AG04450 (cell line): ENCODE measurements at regions not wholly inside any gene's neighbourhood (a gene's known extent, or its start where the extent isn't known, plus 50 kb on each side); places are given as distances from the start of the nearest gene placed in this dataset.
"Not testable (repeated sequence)": the region's sequence is repeated elsewhere in the genome, so short reads cannot be mapped to it uniquely, and the experiment has no call there.

Experiments
- CTCF ChIA-PET: fragments of 300-600, 350-600 bp; formaldehyde crosslinking; extraction: SDS; loops from one replicate; lab custom pipeline; 2022; ENCODE audit warnings: antibody characterized with exemption, inconsistent platforms; lab: Charles Lee
- POLR2A ChIA-PET: fragments of 350-600 bp; formaldehyde crosslinking; extraction: SDS; loops from one replicate; lab custom pipeline; 2021; ENCODE audit warnings: antibody characterized with exemption, inconsistent platforms; lab: Yijun Ruan, JAX
- DNase-seq: peaks from one replicate; pipeline ENCODE4 v3.0.0-alpha.2; 2011; ENCODE audit warnings: low read depth, low spot score
- H3K27ac ChIP-seq: one replicate; pipeline ENCODE4 v1.5.1; 2012; ENCODE audit warnings: low read depth, low read length, control low read depth
- H3K27me3 ChIP-seq: one replicate; pipeline ENCODE4 v1.6.0; 2012; ENCODE audit warnings: low read length; ENCODE audit not compliant: control insufficient read depth, insufficient read depth
- H3K4me3 ChIP-seq: 2 replicates; pipeline ENCODE4 v1.5.1; 2011; ENCODE audit warnings: mild to moderate bottlenecking, low read depth, low read length, control low read depth
- H3K9me3 ChIP-seq: 2 replicates; pipeline ENCODE4 v1.5.1; 2012; ENCODE audit warnings: low read length; ENCODE audit not compliant: control insufficient read depth, insufficient read depth
- TF ChIP-seq, protein P1 (sequence below): IDR thresholded peaks from 2 replicates; pipeline ENCODE4 v1.5.1; 2011; ENCODE audit warnings: low read depth, low read length, control low read depth, inconsistent platforms

GRCh38 chr14:106414464-106414863 lies 888.1 kb downstream of the TMEM121 start:
- H3K27me3 ChIP-seq: no peaks in the 10 kb centered on the region
- POLR2A ChIA-PET: no interaction called here
- CTCF ChIA-PET: no interaction called here
- no peak overlapping the region for H3K4me3 ChIP-seq
- DNase-seq: no peak
- TF ChIP-seq, protein P1, sequence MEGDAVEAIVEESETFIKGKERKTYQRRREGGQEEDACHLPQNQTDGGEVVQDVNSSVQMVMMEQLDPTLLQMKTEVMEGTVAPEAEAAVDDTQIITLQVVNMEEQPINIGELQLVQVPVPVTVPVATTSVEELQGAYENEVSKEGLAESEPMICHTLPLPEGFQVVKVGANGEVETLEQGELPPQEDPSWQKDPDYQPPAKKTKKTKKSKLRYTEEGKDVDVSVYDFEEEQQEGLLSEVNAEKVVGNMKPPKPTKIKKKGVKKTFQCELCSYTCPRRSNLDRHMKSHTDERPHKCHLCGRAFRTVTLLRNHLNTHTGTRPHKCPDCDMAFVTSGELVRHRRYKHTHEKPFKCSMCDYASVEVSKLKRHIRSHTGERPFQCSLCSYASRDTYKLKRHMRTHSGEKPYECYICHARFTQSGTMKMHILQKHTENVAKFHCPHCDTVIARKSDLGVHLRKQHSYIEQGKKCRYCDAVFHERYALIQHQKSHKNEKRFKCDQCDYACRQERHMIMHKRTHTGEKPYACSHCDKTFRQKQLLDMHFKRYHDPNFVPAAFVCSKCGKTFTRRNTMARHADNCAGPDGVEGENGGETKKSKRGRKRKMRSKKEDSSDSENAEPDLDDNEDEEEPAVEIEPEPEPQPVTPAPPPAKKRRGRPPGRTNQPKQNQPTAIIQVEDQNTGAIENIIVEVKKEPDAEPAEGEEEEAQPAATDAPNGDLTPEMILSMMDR: no peak
- no peak overlapping the region for H3K27ac ChIP-seq
- H3K9me3 ChIP-seq: peaks cover 12% of the 10 kb centered on the region

GRCh38 chr14:106417224-106418049 lies 891.1 kb downstream of the TMEM121 start:
- Histone ChIP-seq H3K9me3 (peaks cover 20% of the 10 kb centered on the region), H3K27ac (no peak overlapping the region), H3K4me3 (no peak overlapping the region), H3K27me3 (no peaks in the 10 kb centered on the region)
- POLR2A ChIA-PET: no interaction called here
- TF ChIP-seq, protein P1: peak; percentile 30
- DNase-seq: no peak
- CTCF ChIA-PET: interaction anchor here (0.6 kb wide), 1 partner anchor 84 kb away, joined by 3 read pairs; no protein-coding TSS in a partner anchor

DNA sequence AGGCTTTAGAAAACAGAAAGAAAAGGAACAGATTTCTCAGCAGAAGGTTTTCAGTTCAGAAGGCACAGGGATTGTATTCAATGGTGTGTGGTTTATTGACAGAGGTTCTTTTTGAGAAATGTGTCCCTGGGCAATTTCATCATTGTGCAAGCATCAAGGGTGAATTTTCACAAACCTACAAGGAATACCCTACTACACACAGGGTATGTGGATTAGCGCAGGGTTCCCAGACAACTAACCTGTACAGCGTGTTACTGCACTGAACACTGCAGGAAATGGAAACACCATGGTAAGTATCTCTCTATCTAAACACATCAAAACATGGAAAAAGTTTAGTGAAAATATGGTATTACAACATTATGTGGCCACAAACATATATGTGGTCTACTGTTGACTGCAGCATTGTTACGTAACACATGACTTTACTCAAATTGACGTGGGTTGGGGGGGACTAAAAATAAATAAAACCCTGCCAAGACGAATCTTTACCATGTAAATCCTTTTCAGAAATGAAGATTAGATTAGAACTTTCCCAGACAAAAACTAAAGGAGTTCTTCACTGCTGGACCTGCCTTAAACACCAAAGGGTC lies 893.1 kb downstream of the TMEM121 start:
- CTCF ChIA-PET: no interaction called here
- TF ChIP-seq, protein P1: no peak

GRCh38 chr14:106421431-106422033 lies 895.1 kb downstream of the TMEM121 start:
- POLR2A ChIA-PET, H3K4me3 ChIP-seq, H3K27me3 ChIP-seq, H3K27ac ChIP-seq, CTCF ChIA-PET, DNase-seq: not testable (repeated sequence)
- H3K9me3 ChIP-seq: peaks cover 17% of the 10 kb centered on the region

More for the DNA sequence above, 893.1 kb downstream of the TMEM121 start:
- Histone ChIP-seq H3K27me3 (no peaks in the 10 kb centered on the region), H3K9me3 (peaks cover 20% of the 10 kb centered on the region), H3K4me3 (no peak overlapping the region), H3K27ac (no peak overlapping the region)
- no peak for DNase-seq
- POLR2A ChIA-PET: no interaction called here

- Histone ChIP-seq H3K4me3 (no peak overlapping the region), H3K27ac (no peak overlapping the region), H3K9me3 (peaks cover 17% of the 10 kb centered on the region), H3K27me3 (no peaks in the 10 kb centered on the region)
- CTCF ChIA-PET: no interaction called here
- no peak for DNase-seq
- TF ChIP-seq, protein P1: no peak
- POLR2A ChIA-PET: no interaction called here
Observed at GRCh38 chr14:106422066-106422465, 895.7 kb downstream of the TMEM121 start.

DNA sequence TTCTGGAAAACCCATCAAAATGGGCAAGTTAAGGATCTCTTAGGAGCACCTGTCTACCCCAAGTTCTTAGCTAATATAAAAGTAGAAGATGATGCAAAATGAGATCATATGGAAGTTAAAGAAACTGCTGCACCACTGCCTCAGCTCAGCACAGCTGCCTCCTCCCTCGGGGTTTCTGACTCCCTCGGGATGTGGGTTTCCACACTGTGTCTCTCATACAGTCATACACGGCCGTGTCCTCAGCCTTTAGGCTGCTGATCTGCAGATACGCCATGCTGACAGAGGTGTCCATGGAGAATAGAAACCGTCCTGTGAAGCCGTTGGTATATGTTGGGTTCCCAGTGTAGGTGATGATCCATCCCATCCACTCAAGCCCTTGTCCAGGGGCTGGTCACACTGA lies 898.8 kb downstream of the TMEM121 start:
- CTCF ChIA-PET, H3K9me3 ChIP-seq, POLR2A ChIA-PET, H3K27ac ChIP-seq, H3K27me3 ChIP-seq, DNase-seq, H3K4me3 ChIP-seq: not testable (repeated sequence)
